GM18870 (cell line): ENCODE measurements at regions not wholly inside any gene's neighbourhood (a gene's known extent, or its start where the extent isn't known, plus 50 kb on each side); places are given as distances from the start of the nearest gene placed in this dataset.
"Not testable (repeated sequence)": the region's sequence is repeated elsewhere in the genome, so short reads cannot be mapped to it uniquely, and the experiment has no call there.

Experiments used
- ATAC-seq: cut with Tn5 transposase; IDR thresholded peaks from one replicate; pipeline ENCODE4 v1.9.1; 2021; ENCODE audit warnings: moderate library complexity; ENCODE audit not compliant: unreplicated experiment

- no peak for ATAC-seq
Observed at GRCh38 chr12:88921434-88921833, 341.2 kb upstream of the KITLG start.

GRCh38 chr12:88918161-88918560 lies 337.9 kb upstream of the KITLG start:
- ATAC-seq, result no peak

GRCh38 chr12:88914967-88915366 lies 334.7 kb upstream of the KITLG start:
- ATAC-seq, result no peak

- no peak for ATAC-seq
Observed at GRCh38 chr12:88909510-88909909, 329.2 kb upstream of the KITLG start.

GRCh38 chr12:88908345-88908744 lies 328.1 kb upstream of the KITLG start:
- no peak for ATAC-seq

GRCh38 chr12:88904705-88905104 lies 324.4 kb upstream of the KITLG start:
- no peak for ATAC-seq

GRCh38 chr12:88903333-88903732 lies 323.1 kb upstream of the KITLG start:
- ATAC-seq, result no peak

GRCh38 chr12:88897723-88898122 lies 317.5 kb upstream of the KITLG start:
- ATAC-seq, result no peak

GRCh38 chr12:88896958-88897357 lies 316.7 kb upstream of the KITLG start:
- no peak for ATAC-seq

- ATAC-seq, result no peak
Observed at GRCh38 chr12:88895634-88896033, 315.4 kb upstream of the KITLG start.

- ATAC-seq, result no peak
Observed at GRCh38 chr12:88893801-88894200, 313.5 kb upstream of the KITLG start.

GRCh38 chr12:88891434-88891833 lies 311.2 kb upstream of the KITLG start:
- ATAC-seq, result not testable (repeated sequence)

- no peak for ATAC-seq
Observed at GRCh38 chr12:88889326-88890110, 309.2 kb upstream of the KITLG start.

- peak; percentile 85 for ATAC-seq
Observed at GRCh38 chr12:88884600-88884999, 304.3 kb upstream of the KITLG start.

- no peak for ATAC-seq
Observed at GRCh38 chr12:88882662-88883061, 302.4 kb upstream of the KITLG start.

GRCh38 chr12:88880051-88880450 lies 299.8 kb upstream of the KITLG start:
- no peak for ATAC-seq

GRCh38 chr12:88878295-88878694 lies 298.0 kb upstream of the KITLG start:
- no peak for ATAC-seq

- ATAC-seq, result no peak
Observed at GRCh38 chr12:88876857-88877256, 296.6 kb upstream of the KITLG start.

GRCh38 chr12:88870000-88870737 lies 289.9 kb upstream of the KITLG start:
- ATAC-seq, result no peak

GRCh38 chr12:88868050-88868449 lies 287.8 kb upstream of the KITLG start:
- no peak for ATAC-seq

GRCh38 chr12:88867510-88867909 lies 287.2 kb upstream of the KITLG start:
- ATAC-seq, result no peak

- ATAC-seq, result no peak
Observed at GRCh38 chr12:88866881-88867280, 286.6 kb upstream of the KITLG start.
